GM21390 (cell line): ENCODE measurements at regions not wholly inside any gene's neighbourhood (a gene's known extent, or its start where the extent isn't known, plus 50 kb on each side); places are given as distances from the start of the nearest gene placed in this dataset.
"Not testable (repeated sequence)": the region's sequence is repeated elsewhere in the genome, so short reads cannot be mapped to it uniquely, and the experiment has no call there.

Experiments
- ATAC-seq: cut with Tn5 transposase; IDR thresholded peaks from one replicate; pipeline ENCODE4 v1.9.1; 2021; ENCODE audit not compliant: unreplicated experiment

DNA sequence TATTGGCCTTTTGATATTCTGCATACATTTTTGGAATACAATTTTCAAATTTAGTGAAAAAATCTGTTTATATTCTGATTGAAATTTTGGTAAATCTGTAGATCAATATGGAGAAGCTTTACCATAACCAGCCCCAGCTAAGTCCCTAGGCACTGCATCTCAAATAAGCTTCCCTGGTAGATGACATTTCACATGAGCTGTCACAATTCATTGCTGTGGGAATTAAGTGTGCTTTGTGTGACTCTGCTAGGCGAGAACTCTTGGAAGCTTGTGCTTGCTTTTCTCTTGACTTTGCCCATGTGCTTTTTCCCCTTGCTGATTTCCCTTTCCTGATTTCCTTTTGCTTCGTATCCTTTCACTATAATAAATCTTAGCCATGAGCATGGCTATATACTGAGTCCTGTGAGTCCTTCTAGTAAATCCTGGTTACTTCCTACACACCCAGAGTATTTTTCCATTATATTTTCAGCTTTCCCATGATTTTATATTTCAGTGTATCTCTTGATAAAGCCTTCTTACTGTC lies 166.5 kb upstream of the MMS22L start:
- no peak for ATAC-seq

DNA sequence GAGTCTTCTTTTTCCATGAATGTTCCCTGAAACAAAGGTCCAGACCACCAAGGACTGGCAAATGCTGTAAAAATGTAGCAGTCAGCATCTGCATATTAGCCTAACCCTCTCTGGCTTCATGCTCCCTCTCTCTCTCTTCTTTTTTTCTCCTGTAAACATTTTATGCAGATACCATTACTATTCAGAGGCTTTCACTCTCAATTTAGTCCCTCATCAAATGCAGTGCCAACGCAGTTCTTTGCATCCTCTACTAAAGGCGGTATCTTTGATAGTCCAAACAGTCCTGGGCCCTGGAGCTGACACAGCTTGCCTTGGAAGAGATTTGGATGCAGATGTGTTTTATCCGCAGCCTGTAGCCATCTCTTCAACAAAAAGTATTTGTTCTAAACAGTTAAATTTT lies 167.1 kb upstream of the MMS22L start:
- ATAC-seq = no peak

GRCh38 chr6:97456070-97456469 lies 173.1 kb upstream of the MMS22L start:
- ATAC-seq = no peak

DNA sequence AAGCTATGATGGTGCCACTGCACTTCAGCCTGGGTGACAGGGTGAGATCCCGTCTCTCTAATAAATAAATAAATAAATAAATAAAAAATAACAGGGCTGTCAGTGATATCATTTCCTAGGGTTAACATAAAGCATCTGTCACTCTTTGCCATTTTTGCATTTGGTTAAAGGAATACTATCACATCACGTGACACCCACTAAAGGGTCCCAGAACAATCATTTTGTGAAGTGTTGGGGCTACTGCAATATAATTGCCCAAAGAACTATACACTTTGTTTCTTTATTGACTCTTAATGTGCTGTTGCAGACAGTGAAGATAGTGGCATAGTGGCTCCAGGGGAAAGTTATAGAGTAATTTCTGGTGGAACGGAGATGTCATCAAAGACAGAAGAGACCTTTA lies 176.5 kb upstream of the MMS22L start:
- ATAC-seq = no peak

DNA sequence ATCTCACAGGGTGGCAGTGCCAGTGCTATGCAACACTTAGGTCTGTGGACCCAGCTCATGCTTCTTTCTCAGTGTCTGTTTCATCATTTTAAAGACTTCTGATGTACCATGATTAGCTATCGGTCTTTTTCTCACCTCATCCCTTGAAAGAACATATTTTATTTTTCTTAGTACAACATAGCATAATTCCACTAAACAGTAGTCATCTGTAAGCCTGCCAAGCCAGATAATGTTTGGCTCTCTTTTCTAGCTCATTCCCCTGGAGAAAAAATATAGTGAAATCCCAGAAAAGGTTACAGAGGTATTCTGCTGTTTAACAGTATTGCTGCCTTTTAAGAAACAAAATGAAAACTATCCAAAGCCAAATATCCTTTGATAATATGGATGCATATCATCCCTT lies 177.0 kb upstream of the MMS22L start:
- no peak for ATAC-seq

DNA sequence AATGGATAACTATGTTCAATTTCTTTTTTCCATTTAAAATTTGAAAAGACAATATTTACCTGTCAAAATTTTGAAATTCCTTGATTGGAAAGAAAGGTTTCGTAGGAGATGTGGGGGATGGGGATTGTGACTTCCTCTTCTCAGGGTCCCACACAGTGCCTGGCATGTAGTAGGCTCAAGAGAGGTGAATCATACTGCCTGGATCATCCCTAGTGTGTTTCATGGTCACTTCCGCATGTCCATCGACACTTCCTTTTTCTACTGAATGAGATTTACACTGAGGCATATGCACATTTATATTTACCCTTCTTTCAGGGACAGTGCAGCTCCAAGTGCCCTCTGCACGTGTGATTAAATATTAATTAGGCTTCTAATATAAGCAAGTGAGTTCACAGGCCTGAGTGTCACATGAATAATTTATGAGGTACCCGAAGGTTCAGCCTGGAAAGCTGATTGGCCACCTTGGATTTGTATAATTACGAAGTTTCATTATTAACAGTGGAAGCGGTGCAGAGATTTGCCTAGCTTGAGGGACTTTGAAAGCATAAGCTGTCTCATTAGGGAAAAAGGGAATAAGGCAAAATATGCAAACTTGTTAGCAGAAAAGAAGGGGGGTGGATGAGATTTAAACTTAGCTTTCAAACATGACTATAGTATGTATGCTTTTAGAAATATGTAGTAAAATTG lies 177.5 kb upstream of the MMS22L start:
- ATAC-seq = no peak

- no peak for ATAC-seq
Measured at GRCh38 chr6:97461218-97461617, 178.2 kb upstream of the MMS22L start.

DNA sequence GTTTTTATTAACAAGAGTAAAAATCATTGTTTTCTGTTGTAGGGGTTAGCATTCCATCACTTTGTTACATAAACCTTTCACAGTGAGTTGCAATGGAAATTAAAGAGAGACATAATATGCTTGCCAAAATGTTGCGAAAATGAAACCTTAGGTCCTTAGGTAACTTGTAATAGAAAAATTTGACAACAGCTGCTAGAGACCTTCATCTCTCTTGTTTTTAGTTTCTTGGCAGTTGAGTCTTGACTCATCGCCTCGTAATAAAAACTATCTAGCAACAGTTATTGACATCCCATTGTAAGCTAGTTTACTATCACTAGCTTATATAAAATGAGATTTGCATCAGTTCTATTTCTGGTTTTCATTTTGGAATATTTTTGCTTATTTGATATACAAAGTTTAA lies 179.0 kb upstream of the MMS22L start:
- ATAC-seq = no peak

DNA sequence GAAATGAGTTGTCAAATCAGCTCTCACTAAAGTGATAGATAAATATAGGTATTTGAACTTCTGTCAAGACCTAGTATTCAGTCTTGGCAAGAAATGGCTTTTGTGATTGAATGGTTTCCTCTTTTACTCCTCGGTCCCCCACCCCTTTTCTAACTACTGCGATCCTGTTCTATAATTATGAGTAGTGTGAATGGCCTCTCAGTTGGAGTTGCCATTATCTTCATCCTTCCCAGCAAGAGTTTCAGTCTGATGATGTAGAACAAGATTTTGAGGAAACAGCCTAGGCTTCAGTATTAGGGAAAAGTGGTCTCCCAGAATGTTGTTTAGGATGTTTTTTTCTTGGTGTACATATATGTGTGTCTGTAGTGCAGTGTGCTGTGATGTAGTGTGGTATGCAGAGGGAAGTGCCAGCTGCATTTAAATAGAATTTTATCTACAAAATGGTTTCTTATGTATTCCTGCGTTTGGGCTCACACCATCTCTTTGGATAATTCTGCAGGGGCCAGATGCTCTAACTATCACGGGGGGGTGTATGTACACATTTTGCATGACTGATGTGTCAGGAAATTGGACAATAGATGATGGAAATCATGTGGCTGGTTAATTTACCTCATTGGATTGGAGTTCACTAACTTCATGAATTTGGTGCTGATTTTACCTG lies 180.1 kb upstream of the MMS22L start:
- ATAC-seq = no peak

- no peak for ATAC-seq
Measured at GRCh38 chr6:97465877-97466561, 183.0 kb upstream of the MMS22L start.

GRCh38 chr6:97468981-97469380 lies 186.0 kb upstream of the MMS22L start:
- ATAC-seq = no peak

- ATAC-seq = no peak
Measured at GRCh38 chr6:97469451-97469850, 186.4 kb upstream of the MMS22L start.

DNA sequence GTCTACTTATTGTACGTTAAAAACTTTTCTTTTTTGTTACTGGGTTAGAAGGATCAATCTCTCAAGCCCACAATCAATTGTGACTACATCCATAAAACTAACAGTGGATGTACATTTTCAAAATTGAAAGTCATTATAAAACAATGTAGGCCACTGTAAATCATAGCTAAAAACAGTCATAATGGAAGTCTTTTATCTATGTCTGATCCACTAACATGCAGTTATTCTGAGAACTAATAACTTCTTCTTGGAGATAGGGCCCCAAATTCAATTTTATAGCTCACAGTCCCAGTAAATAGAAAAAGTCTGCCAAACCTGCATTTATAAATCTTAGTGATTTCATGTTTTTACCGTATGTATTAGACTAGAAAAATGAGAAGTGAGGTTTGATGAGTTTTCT lies 187.3 kb upstream of the MMS22L start:
- no peak for ATAC-seq

GRCh38 chr6:97473979-97474378 lies 191.0 kb upstream of the MMS22L start:
- no peak for ATAC-seq

GRCh38 chr6:97497713-97498331 lies 214.8 kb upstream of the MMS22L start:
- peak; percentile 100 for ATAC-seq

DNA sequence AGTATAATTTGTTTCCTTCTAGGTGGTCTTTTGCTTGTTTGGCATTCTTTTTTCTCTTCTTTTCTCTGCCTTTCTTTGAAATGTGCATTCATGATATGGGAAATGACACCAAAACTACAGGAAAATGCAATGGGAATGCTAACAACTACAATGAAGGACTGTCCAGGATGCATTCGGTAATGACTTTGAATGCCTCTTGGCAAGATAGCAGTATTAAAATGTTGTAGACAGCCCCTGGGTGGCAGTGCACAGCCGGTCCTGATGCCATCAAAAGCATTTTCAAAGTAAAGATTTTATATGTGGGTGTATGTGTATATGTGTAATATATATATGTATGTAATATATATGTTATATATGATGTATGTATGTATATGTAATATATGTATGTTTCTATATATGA lies 218.8 kb upstream of the MMS22L start:
- no peak for ATAC-seq

GRCh38 chr6:97508646-97509045 lies 225.6 kb upstream of the MMS22L start:
- no peak for ATAC-seq

GRCh38 chr6:97513260-97513659 lies 230.2 kb upstream of the MMS22L start:
- not testable (repeated sequence) for ATAC-seq

DNA sequence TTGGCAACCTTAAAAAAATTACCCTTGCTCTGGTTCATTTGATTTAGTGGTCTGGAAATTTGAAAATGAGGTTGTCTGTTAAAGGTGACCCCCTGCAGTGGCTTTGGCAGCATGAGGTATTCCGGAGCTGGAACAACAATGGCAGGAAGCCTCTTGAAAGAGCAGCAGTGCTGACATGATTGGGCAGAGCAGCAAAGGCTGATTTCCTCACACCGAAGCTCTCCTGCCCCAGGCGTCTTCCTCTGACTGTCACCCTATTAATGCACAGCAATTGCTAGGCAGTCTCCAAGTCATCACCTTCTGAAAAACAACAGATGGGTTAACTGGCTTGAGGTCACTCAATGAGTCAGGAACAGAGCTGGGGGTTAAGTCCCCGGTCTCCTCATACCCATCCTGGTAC lies 241.8 kb upstream of the MMS22L start:
- ATAC-seq = no peak

DNA sequence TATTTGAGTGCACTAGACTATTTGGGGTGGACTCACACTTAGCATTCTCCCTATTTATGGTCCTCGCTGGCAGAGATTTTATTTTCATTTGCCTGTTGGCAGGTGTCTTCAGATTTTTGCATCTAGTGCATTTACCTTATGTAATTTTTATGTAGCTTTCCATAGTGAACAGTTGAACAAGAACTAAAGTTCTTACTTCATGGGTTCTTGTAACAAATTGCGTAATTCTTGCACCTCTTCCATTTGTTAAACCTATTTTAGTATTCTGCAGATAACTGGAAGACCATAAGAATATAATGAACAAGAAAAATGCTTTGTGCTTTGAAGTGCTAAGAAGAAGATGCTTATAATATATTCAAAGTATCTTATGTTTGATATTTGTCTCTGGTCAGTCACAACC lies 252.8 kb upstream of the MMS22L start:
- no peak for ATAC-seq

DNA sequence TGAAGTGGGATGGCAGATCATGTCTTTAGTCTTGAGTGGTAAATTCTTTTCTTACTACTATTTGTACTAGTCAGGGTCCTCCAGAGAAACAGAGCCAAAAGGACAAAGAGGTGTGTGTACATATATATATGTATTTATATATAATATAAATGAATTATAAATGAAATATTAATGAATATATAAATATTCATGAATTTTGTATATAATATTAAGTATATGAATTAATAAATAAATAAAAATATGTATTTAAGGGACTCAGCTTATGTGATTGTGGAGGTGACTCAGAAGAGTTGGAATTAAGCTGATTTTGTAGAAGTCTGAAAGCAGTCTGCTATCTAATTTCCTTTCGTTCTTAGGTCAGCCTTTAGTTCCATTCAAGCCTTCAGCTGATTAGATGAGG lies 265.3 kb upstream of the MMS22L start:
- ATAC-seq = no peak

- ATAC-seq = no peak
Measured at GRCh38 chr6:97557355-97557754, 274.3 kb upstream of the MMS22L start.
